HG03175 (cell line): ENCODE measurements at regions not wholly inside any gene's neighbourhood (a gene's known extent, or its start where the extent isn't known, plus 50 kb on each side); places are given as distances from the start of the nearest gene placed in this dataset.

Source experiments
- ATAC-seq: cut with Tn5 transposase; IDR thresholded peaks from one replicate; pipeline ENCODE4 v1.9.1; 2021; ENCODE audit warnings: mild to moderate bottlenecking, moderate library complexity; ENCODE audit not compliant: unreplicated experiment

GRCh38 chr2:236793023-236794011, 223.7 kb downstream of the ACKR3 start:
- ATAC-seq = no peak

- no peak for ATAC-seq
These were observed 224.7 kb downstream of the ACKR3 start for GRCh38 chr2:236794176-236794957.

DNA sequence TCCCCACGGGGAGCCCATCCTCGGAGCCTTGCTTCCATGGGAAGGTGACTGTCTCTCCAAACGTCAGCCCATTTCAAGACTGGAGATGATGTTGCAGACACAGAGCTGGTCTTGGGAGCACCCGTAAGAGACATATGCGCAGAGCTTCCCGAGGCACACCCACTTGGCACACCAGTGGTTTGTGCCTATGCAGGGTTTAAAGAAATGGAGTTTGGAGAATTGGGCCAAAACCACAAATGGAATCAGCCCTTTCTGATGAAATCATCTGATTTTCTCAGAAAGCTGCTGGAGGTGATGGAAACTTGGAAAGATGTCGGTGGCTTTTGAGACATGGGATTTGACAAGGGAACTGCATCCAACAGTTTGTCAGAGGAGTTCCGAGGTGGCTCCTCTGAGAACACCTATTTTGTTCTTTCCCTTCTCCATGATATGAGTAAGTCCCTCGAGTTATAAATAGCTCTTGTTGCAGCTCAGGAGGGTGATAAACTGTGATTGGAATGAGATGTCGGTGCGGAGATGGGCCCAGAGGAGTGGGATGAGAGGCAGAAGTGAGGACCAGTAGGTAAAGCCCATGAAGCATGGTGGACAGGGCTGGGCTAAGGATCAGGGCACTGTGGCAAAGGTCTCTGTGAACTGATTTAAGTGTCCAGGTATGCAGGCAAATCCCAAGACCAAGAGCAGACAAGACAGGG, 225.7 kb downstream of the ACKR3 start:
- no peak for ATAC-seq

DNA sequence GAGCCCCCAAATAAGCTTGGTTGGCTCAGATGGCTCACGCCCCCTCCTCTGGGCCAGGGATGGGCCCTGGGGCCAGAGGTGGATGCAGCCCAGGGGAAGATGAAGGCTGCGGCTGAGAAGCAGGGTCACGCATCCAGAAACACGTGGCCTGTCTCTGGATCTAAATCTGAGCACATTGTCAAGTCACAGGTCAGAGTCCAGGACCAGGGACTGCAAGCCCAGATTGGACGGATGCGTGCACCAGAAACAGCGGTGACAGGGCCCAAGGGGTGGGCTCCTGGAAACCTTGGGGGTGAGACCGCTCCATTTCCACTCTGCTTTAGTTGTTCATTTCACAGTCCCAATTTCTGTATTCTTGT, 226.2 kb downstream of the ACKR3 start:
- no peak for ATAC-seq

- no peak for ATAC-seq
These were observed 226.6 kb downstream of the ACKR3 start for GRCh38 chr2:236796236-236796635.

- ATAC-seq = no peak
These were observed 227.8 kb downstream of the ACKR3 start for GRCh38 chr2:236797411-236797810.

DNA sequence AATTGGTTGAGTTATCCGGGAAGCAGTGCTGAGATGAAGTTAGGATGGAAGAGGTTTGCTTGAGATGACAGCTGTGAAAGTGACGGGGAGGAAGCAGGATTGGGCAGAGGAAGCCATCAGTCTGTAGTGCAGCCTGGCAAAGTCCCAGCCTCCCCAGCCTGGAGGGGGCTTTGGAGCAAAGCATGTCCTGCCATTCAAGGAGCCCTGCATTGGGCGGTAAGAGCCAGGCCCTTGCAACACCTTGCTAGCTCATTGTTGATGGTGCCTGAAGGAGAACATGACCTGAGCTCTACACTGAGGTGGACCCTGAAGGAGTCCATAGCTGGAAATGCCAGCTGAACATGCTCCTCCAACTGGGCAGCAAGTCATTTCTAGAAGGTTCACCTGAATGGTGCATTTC, 228.9 kb downstream of the ACKR3 start:
- ATAC-seq = no peak

GRCh38 chr2:236799391-236800026, 229.9 kb downstream of the ACKR3 start:
- no peak for ATAC-seq

DNA sequence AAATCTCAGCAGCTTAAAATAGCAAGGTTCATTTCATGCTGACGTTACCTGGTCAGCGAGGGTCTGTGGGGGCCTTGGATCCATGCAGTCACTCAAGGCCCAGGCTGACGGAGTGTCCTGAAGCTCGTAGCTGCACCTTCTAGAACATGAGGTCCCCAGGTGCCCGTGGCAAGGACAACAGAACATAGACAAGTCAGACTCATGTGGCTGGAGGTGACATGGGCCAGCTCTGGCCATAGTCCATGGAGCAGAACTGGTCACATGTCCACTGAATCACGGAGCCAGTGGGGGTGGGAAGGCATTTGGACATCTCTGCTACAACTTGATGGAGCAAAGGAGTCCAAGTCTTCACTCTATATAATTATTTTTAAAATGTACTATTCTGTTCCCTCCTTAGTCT, 233.2 kb downstream of the ACKR3 start:
- no peak for ATAC-seq

GRCh38 chr2:236803621-236804020, 234.0 kb downstream of the ACKR3 start:
- ATAC-seq = no peak

- no peak for ATAC-seq
These were observed 236.3 kb downstream of the ACKR3 start for GRCh38 chr2:236805800-236806531.

DNA sequence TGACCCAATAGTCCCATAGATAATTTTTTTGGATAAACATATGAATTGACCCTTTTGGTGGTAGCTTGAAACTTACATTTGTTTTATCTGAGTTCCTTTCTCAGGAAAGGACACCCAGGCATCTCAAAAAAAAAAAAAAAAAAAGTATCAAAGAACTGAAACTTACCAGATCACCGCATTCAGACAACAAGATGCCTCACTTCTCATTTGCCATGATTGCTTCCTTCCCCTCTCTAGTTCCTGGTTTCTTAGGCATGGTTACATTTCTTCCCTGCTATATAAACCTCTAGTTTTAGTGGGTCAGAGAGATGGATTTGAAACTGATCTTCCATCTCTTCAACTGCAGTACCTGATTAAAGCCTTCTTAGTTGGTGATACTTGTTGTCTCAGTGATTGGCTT, 240.1 kb downstream of the ACKR3 start:
- ATAC-seq = no peak

- ATAC-seq = no peak
These were observed 241.5 kb downstream of the ACKR3 start for GRCh38 chr2:236811062-236811656.

- ATAC-seq = no peak
These were observed 244.1 kb downstream of the ACKR3 start for GRCh38 chr2:236813766-236814165.

DNA sequence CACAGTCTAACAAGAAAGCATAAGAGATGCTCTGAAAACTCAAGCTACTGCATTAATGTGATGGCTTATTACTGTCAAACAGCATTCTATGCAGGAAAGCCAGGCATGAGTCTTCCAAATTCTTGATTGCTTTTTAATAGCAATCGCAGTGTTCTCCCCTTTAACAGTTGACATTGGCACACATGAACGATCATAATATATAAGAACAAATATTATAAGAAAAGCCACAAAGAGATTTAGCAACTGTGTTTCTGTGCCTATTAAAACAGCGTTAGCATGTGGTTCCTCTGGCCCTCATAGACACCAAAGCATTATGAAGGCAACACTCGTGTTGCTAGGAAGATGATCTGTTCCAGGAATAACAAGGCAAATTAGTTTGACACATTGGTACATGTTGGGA, 245.0 kb downstream of the ACKR3 start:
- no peak for ATAC-seq

DNA sequence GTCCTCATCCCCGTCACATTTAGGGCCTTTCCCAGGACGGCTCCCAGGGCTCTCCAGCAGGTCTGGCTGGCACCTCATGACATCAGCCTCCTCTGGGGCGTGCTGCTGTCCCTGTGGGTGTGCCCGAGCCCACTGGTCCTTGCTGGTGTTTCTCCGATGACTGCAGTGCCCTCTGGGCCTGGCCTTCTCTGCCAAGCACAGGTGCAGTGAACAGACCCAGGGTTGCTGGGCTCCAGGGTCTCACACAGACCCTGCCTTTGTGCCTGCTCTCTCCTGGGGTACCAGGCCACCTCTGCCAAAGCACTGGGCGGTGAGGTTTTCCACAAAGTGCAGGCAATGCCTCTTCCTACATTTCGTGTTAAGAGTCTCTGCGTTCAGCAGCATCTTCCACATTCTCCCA, 246.1 kb downstream of the ACKR3 start:
- ATAC-seq = no peak

DNA sequence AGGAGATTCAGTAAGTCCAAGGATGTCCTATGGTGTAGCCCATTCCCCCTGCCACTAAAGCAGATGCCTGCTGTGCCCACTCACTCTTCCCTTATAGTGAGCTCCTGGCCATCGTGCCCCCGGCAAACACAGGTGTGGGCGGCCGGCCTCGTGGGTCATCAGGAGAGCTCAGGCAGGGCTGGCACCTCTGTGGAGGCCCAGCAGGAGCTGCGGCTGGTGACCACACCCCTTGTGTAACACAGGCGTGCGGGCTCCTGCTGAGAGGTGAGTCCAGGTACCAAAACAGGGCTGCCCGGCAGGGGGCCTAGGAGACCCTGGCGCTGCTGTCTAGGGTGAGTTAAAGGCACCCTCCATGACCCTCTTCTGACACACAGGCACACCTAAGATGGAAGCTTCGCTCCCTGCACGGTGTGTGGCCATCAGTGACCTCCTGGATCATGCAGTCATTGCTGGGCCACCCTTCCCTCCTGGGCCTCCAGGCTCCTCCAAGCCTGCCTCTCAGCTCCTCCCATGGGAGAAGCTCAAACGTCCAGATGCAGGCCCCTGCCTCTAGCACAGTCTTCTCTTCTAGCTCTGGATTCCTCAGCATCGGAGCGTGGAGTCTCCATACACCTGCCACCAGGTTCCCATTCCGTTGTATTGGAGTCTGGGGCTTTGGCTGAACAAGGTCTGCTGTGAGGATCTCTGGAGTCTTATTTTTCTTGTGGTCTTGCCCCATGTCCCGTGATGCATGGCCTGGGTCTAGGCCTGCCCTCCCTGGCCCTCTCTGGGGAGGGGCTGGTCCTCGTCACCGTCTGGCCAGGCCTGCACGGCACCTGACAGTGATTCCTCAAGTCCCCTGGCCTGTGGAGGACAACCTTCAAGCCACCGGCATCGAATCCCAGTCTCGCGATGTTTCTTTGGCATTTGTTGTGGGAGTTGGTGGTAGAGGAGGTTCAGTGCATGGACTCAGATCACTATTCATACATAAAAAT, 246.9 kb downstream of the ACKR3 start:
- ATAC-seq = no peak

DNA sequence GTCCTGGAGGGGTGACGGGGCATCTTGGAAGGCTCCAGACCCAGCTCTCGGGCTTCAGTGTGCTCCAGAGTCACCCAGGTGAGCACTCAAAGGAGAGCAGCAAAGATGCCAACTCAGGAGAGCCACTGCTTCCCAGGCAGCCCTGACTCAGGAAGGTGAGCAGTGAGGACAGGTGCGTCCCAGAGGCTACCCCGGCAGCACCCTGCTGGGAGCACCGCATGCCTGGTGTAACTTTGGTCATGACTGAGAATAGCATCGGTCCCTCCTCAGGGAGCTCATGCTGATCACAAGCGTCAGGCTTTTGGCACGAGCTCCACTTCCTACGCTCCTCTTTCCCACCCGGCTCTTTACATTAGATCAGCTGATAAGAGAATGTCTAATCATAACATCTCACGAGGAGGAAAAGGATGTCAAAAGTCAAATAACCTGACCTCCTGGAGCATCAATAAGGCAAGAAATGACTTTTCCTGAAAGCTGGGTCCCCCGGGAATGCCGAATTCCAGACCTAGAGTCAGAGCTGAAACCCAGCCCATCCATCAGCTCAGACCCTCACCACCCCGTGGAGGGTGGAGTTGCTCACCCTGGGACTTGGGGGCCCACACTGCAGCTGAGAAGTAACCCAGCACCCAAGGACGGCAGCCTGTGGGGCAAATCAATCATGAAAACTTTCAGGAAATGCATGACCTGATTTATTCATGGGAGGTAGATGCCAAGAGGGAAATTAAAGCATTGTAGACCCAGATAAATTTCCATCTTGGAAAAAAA, 248.8 kb downstream of the ACKR3 start:
- ATAC-seq = no peak
